ENCODE measurements at regions not wholly inside any gene's neighbourhood (a gene's known extent, or its start where the extent isn't known, plus 50 kb on each side); places are given as distances from the start of the nearest gene placed in this dataset.

DNA sequence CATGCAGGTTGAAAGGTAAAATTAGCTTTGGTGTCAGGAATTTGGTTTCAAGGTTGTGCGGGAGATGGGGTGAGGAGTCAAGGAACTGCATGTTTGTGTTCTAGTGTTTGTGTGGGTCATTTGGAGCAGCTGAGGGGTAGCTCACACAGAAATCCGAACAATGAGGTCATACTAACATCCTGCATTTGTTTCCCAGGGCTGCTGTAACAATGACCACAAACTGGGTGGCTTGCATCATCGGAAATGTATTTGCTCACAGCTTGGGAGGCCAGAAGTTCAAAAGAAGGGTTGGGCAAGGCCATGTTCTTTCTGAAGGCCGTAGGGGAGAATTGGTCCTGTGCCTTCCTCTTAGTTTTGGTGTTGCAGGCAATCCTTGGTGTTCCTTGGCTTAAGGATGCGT is 287.4 kb downstream of the HAPSTR1 start (continued):
- TF ChIP-seq TCF7L2 (IDR thresholded peaks at IDR 0.05; ENCODE audit: low read depth, low read length): no peak
- TF ChIP-seq TEAD2 (tag; IDR thresholded peaks at IDR 0.05): no peak
- TF ChIP-seq DDX20 (tag; IDR thresholded peaks at IDR 0.05; ENCODE audit: low read depth): no peak
- TF ChIP-seq, protein P1, sequence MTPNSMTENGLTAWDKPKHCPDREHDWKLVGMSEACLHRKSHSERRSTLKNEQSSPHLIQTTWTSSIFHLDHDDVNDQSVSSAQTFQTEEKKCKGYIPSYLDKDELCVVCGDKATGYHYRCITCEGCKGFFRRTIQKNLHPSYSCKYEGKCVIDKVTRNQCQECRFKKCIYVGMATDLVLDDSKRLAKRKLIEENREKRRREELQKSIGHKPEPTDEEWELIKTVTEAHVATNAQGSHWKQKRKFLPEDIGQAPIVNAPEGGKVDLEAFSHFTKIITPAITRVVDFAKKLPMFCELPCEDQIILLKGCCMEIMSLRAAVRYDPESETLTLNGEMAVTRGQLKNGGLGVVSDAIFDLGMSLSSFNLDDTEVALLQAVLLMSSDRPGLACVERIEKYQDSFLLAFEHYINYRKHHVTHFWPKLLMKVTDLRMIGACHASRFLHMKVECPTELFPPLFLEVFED (CRISPR knock-in tag; conservative IDR thresholded peaks at IDR 0.05): no peak
- TF ChIP-seq, protein P2, sequence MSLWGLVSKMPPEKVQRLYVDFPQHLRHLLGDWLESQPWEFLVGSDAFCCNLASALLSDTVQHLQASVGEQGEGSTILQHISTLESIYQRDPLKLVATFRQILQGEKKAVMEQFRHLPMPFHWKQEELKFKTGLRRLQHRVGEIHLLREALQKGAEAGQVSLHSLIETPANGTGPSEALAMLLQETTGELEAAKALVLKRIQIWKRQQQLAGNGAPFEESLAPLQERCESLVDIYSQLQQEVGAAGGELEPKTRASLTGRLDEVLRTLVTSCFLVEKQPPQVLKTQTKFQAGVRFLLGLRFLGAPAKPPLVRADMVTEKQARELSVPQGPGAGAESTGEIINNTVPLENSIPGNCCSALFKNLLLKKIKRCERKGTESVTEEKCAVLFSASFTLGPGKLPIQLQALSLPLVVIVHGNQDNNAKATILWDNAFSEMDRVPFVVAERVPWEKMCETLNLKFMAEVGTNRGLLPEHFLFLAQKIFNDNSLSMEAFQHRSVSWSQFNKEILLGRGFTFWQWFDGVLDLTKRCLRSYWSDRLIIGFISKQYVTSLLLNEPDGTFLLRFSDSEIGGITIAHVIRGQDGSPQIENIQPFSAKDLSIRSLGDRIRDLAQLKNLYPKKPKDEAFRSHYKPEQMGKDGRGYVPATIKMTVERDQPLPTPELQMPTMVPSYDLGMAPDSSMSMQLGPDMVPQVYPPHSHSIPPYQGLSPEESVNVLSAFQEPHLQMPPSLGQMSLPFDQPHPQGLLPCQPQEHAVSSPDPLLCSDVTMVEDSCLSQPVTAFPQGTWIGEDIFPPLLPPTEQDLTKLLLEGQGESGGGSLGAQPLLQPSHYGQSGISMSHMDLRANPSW (CRISPR knock-in tag; IDR thresholded peaks at IDR 0.05): no peak

DNA sequence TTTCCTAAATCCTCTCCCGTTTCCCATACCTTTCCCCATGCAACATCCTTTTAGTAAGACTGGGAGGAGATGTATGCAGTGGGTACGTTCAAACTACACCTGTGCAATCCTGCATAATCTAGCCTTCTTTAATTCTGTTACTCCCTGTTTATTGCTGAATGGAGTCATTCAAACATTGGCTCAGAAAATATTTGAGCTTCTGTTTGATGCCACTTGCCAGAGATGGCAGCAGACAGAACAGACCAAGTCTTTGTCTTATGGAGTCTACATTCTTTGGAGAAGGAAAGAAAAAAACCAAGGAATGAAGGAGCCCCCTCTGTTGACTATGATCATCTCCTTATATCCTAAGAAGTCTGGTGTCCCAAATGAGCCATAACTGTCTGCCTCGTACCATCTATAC is 288.8 kb downstream of the HAPSTR1 start:
- 5% methylated on average over 3 of the region's 3 CpGs for WGBS (ENCODE audit: insufficient coverage, low coverage, missing lambda C conversion rate)
- no TSS peak for BruUV-seq (replicated peaks)
- intact Hi-C loops (cut with micrococcal nuclease) (no loop called here), in situ Hi-C loops (cut with MboI) (no loop called here)
- H3K27ac ChIP-seq (ENCODE audit: extremely low read depth, low read depth, low read length): no peak overlapping the region
- no peak overlapping the region for H3K9ac ChIP-seq (ENCODE audit: insufficient read depth in 1 of 2, low read depth in 2 of 2, low read length in 2 of 2)
- ATAC-seq (no peak), DNase-seq (ENCODE audit: extremely low read depth in 1 of 4, low spot score in 3 of 4) (no peak), FAIRE-seq (no peak)
- no peak overlapping the region for H2AFZ ChIP-seq (ENCODE audit: low read depth, low read length)
- ChIA-PET POLR2A (interaction anchor here (0.6 kb wide), 1 partner anchor 147 kb away, joined by 3 read pairs; no protein-coding TSS in a partner anchor), CTCF (ENCODE audit: low intra/inter-chr PET ratio) (no interaction called here)
- H3K4me2 ChIP-seq (ENCODE audit: insufficient read depth, low read length): no peak overlapping the region
- H3K4me3 ChIP-seq: no peak overlapping the region
- no peaks in the 10 kb centered on the region for H3K27me3 ChIP-seq (ENCODE audit: control insufficient read depth in 2 of 2, insufficient read depth in 2 of 2, low read length in 2 of 2)
- H3K9me3 ChIP-seq (replicated peaks; ENCODE audit: control insufficient read depth, insufficient read depth, low read depth, low read length): no peaks in the 10 kb centered on the region
- no peaks in the 10 kb centered on the region; a peak in 2 of 5 replicates for H3K4me1 ChIP-seq (replicated peaks in 1 of 2; ENCODE audit: control insufficient read depth in 2 of 2, insufficient read depth in 2 of 2, low read length in 2 of 2)
- H3K36me3 ChIP-seq (ENCODE audit: control insufficient read depth, insufficient read depth, low read length): no peaks in the 10 kb centered on the region
- no peaks in the 10 kb centered on the region for H3K9me1 ChIP-seq (ENCODE audit: control insufficient read depth, insufficient read depth, low read length)
- H4K20me1 ChIP-seq (replicated peaks; ENCODE audit: control insufficient read depth, insufficient read depth, low read length): no peaks in the 10 kb centered on the region
- no peaks in the 10 kb centered on the region for H3K79me2 ChIP-seq (ENCODE audit: control insufficient read depth, insufficient read depth, low read length)
- TF ChIP-seq ARHGAP35 (IDR thresholded peaks at IDR 0.05; ENCODE audit: partially characterized antibody): no peak
- TF ChIP-seq, protein P3, sequence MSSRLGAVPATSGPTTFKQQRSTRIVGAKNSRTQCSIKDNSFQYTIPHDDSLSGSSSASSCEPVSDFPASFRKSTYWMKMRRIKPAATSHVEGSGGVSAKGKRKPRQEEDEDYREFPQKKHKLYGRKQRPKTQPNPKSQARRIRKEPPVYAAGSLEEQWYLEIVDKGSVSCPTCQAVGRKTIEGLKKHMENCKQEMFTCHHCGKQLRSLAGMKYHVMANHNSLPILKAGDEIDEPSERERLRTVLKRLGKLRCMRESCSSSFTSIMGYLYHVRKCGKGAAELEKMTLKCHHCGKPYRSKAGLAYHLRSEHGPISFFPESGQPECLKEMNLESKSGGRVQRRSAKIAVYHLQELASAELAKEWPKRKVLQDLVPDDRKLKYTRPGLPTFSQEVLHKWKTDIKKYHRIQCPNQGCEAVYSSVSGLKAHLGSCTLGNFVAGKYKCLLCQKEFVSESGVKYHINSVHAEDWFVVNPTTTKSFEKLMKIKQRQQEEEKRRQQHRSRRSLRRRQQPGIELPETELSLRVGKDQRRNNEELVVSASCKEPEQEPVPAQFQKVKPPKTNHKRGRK (tag; IDR thresholded peaks at IDR 0.05): no peak
- no peak for TF ChIP-seq GTF2A2 (tag; IDR thresholded peaks at IDR 0.05)
- TF ChIP-seq ELF1 (tag; IDR thresholded peaks at IDR 0.05): no peak
- no peak for TF ChIP-seq POLR3A (IDR thresholded peaks at IDR 0.05; ENCODE audit: borderline replicate concordance, extremely low read depth, insufficient read depth, insufficient read length)
- TF ChIP-seq, protein P4, sequence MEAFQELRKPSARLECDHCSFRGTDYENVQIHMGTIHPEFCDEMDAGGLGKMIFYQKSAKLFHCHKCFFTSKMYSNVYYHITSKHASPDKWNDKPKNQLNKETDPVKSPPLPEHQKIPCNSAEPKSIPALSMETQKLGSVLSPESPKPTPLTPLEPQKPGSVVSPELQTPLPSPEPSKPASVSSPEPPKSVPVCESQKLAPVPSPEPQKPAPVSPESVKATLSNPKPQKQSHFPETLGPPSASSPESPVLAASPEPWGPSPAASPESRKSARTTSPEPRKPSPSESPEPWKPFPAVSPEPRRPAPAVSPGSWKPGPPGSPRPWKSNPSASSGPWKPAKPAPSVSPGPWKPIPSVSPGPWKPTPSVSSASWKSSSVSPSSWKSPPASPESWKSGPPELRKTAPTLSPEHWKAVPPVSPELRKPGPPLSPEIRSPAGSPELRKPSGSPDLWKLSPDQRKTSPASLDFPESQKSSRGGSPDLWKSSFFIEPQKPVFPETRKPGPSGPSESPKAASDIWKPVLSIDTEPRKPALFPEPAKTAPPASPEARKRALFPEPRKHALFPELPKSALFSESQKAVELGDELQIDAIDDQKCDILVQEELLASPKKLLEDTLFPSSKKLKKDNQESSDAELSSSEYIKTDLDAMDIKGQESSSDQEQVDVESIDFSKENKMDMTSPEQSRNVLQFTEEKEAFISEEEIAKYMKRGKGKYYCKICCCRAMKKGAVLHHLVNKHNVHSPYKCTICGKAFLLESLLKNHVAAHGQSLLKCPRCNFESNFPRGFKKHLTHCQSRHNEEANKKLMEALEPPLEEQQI (IDR thresholded peaks at IDR 0.05): no peak
